ENCODE measurements at regions not wholly inside any gene's neighbourhood (a gene's known extent, or its start where the extent isn't known, plus 50 kb on each side); places are given as distances from the start of the nearest gene placed in this dataset.

- no peak overlapping the region for H3K4me3 ChIP-seq (ENCODE audit: low read depth, low read length)
- TF ChIP-seq CTCF (IDR thresholded peaks at IDR 0.05; ENCODE audit: control insufficient read depth, extremely low read depth, insufficient read depth) = no peak
- DNase-seq (ENCODE audit: low read depth) = no peak
Measured at GRCh38 chr2:66849153-66849755, 414.3 kb downstream of the MEIS1 start.

- H3K4me3 ChIP-seq (ENCODE audit: low read depth, low read length) = no peak overlapping the region
Measured at GRCh38 chr2:66850376-66850775, 415.5 kb downstream of the MEIS1 start.

GRCh38 chr2:66851449-66851872, 416.5 kb downstream of the MEIS1 start:
- DNase-seq (ENCODE audit: low read depth) = no peak
- H3K4me3 ChIP-seq (ENCODE audit: low read depth, low read length) = no peak overlapping the region
- TF ChIP-seq CTCF (IDR thresholded peaks at IDR 0.05; ENCODE audit: control insufficient read depth, extremely low read depth, insufficient read depth) = no peak

More at GRCh38 chr2:66850376-66850775, 415.5 kb downstream of the MEIS1 start:
- TF ChIP-seq CTCF (IDR thresholded peaks at IDR 0.05; ENCODE audit: control insufficient read depth, extremely low read depth, insufficient read depth) = no peak
- no peak for DNase-seq (ENCODE audit: low read depth)

- TF ChIP-seq CTCF (IDR thresholded peaks at IDR 0.05; ENCODE audit: control insufficient read depth, extremely low read depth, insufficient read depth) = no peak
- no peak overlapping the region for H3K4me3 ChIP-seq (ENCODE audit: low read depth, low read length)
- no peak for DNase-seq (ENCODE audit: low read depth)
Measured at GRCh38 chr2:66852953-66853352, 418.0 kb downstream of the MEIS1 start.

- TF ChIP-seq CTCF (IDR thresholded peaks at IDR 0.05; ENCODE audit: control insufficient read depth, extremely low read depth, insufficient read depth) = no peak
- no peak overlapping the region for H3K4me3 ChIP-seq (ENCODE audit: low read depth, low read length)
- DNase-seq (ENCODE audit: low read depth) = no peak
Measured at GRCh38 chr2:66853585-66853984, 418.7 kb downstream of the MEIS1 start.

- no peak for TF ChIP-seq CTCF (IDR thresholded peaks at IDR 0.05; ENCODE audit: control insufficient read depth, extremely low read depth, insufficient read depth)
- DNase-seq (ENCODE audit: low read depth) = no peak
- no peak overlapping the region for H3K4me3 ChIP-seq (ENCODE audit: low read depth, low read length)
Measured at GRCh38 chr2:66854298-66854697, 419.4 kb downstream of the MEIS1 start.

Measured in LNCaP clone FGC (cell line).